ENCODE measurements at regions not wholly inside any gene's neighbourhood (a gene's known extent, or its start where the extent isn't known, plus 50 kb on each side); places are given as distances from the start of the nearest gene placed in this dataset.

DNA sequence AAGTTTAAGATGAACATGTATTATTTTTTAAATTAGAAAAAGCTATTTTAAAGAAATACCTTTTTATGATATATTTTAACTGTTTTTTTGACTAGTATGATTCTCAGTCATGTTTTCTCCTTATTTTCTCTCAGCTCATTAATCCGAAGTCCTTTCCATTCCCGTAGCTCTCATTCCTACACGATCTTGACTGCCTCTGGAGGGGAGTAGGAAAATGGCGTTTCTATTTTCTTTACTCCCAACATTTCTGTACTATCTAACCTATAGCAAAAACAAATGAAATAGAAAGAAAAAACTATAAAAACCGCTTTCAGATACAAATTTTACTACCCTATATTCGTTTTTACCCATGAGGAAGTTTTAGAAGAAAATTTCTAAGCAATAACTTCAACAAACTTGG is 343.8 kb downstream of the RBM26 start:
- no peak overlapping the region for H3K4me3 ChIP-seq (ENCODE audit: low read depth, low read length)
- TF ChIP-seq, protein P1, sequence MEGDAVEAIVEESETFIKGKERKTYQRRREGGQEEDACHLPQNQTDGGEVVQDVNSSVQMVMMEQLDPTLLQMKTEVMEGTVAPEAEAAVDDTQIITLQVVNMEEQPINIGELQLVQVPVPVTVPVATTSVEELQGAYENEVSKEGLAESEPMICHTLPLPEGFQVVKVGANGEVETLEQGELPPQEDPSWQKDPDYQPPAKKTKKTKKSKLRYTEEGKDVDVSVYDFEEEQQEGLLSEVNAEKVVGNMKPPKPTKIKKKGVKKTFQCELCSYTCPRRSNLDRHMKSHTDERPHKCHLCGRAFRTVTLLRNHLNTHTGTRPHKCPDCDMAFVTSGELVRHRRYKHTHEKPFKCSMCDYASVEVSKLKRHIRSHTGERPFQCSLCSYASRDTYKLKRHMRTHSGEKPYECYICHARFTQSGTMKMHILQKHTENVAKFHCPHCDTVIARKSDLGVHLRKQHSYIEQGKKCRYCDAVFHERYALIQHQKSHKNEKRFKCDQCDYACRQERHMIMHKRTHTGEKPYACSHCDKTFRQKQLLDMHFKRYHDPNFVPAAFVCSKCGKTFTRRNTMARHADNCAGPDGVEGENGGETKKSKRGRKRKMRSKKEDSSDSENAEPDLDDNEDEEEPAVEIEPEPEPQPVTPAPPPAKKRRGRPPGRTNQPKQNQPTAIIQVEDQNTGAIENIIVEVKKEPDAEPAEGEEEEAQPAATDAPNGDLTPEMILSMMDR (IDR thresholded peaks at IDR 0.05; ENCODE audit: borderline replicate concordance, insufficient read depth, low read depth, low read length): no peak

DNA sequence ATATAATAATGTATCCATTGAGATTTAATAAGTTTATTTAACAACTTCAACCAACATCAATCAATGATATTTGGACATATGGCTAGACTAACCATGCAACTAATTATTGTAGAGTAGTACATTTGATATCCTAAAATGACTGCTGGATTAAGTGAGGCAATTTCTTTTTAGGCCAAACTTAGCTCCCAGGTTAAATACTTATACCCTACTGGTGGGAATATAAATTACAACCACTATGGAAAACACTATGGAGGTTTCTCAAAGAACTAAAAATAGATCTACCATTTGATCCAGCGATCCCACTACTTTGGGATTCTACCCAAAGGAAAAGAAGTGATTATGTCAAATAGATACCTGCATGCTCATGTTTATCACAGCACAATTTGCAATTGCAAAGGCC is 345.8 kb downstream of the RBM26 start:
- TF ChIP-seq, protein P1 (IDR thresholded peaks at IDR 0.05; ENCODE audit: borderline replicate concordance, insufficient read depth, low read depth, low read length): no peak
- H3K4me3 ChIP-seq (ENCODE audit: low read depth, low read length): no peak overlapping the region

DNA sequence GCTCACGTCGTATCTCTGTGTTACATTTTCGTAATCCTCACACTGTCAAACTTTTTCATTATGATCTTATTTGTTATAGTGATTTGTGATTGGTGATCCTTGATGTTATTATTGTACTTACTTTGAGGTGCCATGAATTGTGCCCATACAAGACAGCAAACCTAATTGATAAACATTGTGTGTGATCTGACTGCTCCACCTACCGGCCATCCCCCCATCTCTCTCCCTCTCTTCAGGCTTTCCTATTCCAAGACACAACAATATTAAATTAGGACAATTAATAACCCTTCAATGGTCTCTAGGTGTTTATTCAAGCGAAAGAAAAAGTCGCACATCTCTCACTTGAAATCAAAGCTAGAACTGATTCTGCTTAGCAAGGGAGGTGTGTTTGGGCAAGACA is 349.3 kb downstream of the RBM26 start:
- TF ChIP-seq, protein P1 (IDR thresholded peaks at IDR 0.05; ENCODE audit: borderline replicate concordance, insufficient read depth, low read depth, low read length): no peak
- H3K4me3 ChIP-seq (ENCODE audit: low read depth, low read length): no peak overlapping the region

DNA sequence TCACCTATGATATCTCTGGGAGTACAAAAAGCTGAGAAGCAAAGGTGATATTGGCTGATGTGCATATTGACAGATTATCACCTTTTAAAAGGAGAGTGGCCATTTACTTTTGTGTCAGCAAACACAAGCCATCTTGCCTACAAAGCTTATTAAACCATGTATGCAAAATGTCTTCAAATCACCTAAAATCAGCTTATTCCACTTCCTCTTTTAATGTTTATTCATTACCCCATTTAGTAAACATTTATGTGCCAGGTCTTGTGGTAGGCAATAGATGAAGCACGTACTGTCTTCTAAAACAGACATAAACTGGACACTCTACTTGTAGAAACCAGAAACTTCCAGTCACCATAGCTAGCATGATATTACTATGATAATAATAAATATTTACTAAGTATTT is 354.6 kb downstream of the RBM26 start:
- TF ChIP-seq, protein P1 (IDR thresholded peaks at IDR 0.05; ENCODE audit: borderline replicate concordance, insufficient read depth, low read depth, low read length): no peak
- no peak overlapping the region for H3K4me3 ChIP-seq (ENCODE audit: low read depth, low read length)

DNA sequence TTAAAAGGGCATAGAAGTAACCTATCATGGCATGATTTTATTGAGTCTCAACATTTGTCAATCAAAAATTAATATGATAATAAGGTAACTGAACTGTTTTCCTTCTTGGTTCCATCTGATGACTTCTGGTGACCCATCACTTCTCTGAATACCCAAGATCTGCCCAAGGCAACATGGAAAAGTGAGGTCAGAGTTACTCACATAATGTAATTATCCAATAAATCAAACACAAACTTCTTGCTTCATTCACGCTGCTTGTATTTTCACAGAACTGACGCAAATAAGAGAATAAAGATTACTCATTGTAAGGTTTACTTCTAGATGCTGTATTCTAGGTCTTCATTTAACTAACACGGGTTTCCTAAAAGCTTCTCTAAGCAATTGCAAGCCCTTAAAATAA is 361.6 kb downstream of the RBM26 start:
- TF ChIP-seq, protein P1 (IDR thresholded peaks at IDR 0.05; ENCODE audit: borderline replicate concordance, insufficient read depth, low read depth, low read length): no peak

DNA sequence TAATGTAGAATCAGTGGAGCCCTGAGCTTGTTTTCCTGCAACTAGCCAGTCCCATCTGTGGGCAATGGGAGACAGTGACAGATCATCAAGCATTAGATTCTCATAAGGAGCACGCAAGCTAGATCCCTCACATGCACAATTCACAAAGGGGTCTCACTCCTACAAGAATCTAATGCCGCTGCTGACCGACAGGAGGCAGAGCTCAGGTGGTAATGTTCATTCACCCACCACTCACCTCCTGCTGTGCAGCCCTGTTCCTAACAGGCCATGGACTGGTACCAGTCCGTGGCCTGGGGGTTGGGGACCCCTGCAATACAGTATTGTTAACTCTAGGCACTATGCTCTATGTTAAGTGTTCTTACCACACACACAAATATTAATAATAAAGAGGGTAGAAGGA is 362.8 kb downstream of the RBM26 start:
- TF ChIP-seq, protein P1 (IDR thresholded peaks at IDR 0.05; ENCODE audit: borderline replicate concordance, insufficient read depth, low read depth, low read length): no peak
- H3K4me3 ChIP-seq (ENCODE audit: low read depth, low read length): no peak overlapping the region

More for the DNA sequence above, 361.6 kb downstream of the RBM26 start:
- H3K4me3 ChIP-seq (ENCODE audit: low read depth, low read length): no peak overlapping the region

DNA sequence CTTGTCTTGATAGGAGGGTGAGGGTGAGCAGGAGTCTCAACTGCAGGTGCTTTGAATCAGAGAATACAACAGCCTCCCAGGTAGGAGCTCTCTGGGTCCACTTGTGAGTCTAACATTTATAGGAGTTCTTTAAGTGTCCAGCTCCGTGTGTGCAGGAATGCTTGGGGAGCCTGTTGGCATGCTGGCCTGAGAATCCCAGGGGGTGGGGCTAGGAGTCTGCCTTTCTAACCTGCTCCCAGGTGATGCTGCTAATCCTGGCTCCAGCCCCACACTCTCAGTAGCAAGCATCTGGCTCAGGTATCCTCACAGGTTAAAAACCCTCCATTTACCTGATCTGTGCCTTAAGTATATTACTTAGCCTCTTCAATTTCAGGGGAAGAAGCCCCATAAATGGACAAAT is 368.9 kb downstream of the RBM26 start:
- TF ChIP-seq, protein P1 (IDR thresholded peaks at IDR 0.05; ENCODE audit: borderline replicate concordance, insufficient read depth, low read depth, low read length): no peak
- no peak overlapping the region for H3K4me3 ChIP-seq (ENCODE audit: low read depth, low read length)

All from GM12875 (cell line).